Amniotic stem cell (primary cell): ENCODE measurements at regions not wholly inside any gene's neighbourhood (a gene's known extent, or its start where the extent isn't known, plus 50 kb on each side); places are given as distances from the start of the nearest gene placed in this dataset.

Experiments used
- DNase-seq: peaks from one replicate; lab custom pipeline; 2025; lab: John Stamatoyannopoulos, UW

GRCh38 chr7:18408868-18409267 is 86.7 kb upstream of the HDAC9 start:
- DNase-seq = no peak

DNA sequence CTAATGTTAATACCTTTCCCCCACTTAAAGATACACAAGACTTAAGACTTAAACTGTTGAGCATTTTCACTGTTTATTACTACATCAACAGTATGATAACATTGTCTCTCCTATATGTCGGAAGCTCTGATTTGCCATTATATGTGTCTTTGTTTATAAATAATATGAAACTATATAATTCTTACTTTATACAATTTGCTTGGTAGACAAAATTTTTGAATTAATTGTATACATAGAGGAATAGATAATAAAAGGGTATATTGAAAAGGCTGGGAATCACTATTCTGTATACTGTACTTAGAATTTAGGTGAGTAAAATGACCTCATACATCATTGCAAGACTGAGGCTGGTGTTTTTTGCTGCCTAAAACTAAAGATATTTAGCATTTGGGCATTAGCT is 82.1 kb upstream of the HDAC9 start:
- DNase-seq = no peak

DNA sequence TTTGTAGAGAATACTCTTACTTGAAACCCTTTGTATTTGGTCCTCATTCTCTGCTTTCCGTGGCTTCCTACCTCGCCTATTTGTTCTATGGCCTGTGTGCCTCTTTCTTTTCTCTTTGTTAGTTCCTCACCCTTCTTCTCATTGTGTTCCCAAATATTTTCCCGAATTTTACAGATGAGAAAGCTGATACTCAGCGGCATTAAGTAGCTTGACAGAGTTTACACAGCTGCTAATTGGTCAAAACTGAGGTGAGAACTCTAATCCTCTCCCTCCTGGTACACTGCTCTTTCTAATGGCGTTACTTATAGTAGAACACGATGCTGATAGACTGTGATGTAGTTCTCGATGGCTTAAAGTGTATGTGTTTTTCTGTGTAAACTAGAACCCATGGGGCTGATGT is 80.7 kb upstream of the HDAC9 start:
- DNase-seq = no peak

DNA sequence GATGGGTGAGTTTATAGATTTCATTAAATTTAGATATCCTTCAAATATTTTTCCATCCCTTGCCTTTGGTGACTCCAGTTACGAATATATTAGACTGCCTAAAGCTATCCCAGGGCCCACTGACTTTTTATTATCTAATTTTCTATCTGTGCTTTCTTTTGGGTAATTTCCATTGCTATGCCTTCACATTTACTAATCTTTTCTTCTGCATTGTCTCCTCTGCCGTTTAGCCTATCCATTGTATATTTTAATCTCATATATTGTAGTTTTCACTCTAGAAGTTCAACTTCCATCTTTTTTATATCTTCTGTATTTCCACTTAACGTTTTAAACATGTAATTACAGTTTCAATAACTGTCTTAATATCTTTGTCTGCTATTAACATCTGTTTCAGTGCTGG is 78.6 kb upstream of the HDAC9 start:
- DNase-seq = no peak

GRCh38 chr7:18419456-18419855 is 76.1 kb upstream of the HDAC9 start:
- DNase-seq = no peak

DNA sequence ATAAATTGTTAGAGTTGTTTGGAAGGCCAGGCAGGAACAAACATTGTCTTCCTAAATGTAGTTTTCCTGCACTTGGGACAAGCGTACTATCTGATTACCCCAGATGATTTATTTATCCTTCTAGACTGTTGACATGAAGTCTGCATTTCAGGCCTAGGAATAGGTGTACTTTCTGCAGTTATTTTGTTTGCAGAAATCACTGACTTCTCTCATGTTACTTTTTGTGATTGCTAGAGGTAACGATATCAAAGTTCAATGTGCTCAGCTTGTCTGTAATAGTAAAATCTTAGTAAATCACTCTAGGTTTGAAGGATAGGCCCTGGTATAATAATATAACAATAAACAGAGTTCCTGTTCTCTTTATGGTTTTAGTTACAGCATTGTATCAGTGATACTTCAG is 75.4 kb upstream of the HDAC9 start:
- DNase-seq = no peak

DNA sequence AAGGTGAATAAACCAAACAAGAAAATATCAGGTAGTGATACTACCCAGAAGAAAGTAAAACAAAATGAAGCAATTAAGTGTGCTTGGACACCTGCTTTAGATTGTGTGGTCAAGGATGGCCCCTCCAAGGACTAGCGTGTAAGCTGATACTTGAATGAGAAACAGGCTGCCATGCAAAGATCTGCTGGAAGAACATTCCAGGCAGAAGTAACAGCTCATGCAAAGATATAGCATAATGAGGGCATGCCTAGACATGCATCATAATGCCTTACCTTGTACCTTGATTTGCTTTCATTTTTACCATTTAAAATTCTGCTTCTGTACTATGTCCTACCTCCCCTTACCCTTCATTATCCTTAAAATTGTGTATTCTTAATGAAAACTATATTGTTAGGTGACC is 74.8 kb upstream of the HDAC9 start:
- DNase-seq = no peak

GRCh38 chr7:18421297-18422002 is 74.1 kb upstream of the HDAC9 start:
- DNase-seq = no peak

GRCh38 chr7:18425227-18425626 is 70.3 kb upstream of the HDAC9 start:
- DNase-seq = no peak

DNA sequence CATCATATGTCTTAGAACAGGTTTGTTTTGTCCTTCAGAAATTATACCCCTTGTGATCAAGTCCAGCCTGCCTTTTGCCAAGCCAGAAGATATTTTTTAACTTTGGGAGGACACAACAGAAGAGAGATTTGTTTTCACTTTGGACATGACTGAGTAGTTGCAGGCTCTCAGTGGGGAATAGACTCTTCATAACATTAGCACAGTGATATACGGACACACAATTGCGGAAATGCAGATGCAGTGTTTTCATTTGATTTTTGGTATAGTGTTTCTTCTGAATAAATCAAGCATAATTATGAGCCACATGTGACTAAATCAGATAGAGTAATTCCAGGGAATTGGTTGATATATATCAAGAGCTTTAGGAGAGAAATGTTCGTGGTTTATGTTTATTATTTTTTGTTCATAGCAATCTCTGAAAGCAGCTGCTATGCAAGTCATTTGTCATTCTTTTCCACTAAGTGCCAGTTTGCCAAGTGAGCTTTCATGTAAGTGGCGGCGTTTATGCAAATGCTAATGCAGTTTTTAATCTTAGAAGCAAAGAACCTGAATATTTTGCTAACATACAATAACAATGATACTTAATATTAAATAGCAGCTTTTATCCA is 69.6 kb upstream of the HDAC9 start:
- DNase-seq = no peak

DNA sequence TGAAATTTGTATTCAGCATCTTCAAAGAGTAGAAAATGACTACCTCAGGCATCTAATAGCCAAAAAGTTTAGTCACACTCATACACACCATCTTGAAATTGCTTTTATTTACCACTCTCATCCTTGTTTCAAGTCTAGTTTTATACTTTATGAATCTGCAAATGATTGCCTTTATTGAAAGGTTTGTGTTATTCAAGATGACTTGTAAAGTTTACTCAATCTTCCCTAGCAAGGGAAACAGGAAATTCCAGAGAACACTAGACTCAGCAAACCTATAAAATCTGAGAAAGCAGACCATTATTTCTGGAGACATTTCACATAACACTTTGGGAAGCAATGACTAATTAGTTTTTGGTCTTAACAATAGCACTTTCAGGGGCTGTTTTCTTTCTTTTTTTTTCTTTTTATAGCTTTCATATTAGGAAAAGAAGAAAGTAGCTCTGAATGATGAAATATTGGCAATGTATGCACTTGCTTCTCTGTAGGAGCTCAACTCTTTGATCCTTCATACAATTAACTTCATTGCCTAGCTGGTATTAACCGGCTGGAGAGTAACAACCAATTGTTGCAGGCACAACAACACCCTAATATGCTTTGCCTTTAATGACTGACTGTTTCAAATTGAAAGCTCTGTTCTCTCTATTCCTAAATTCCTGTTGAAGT is 68.9 kb upstream of the HDAC9 start:
- DNase-seq = no peak

- DNase-seq = no peak
Measured at GRCh38 chr7:18429547-18429946, 66.0 kb upstream of the HDAC9 start.

DNA sequence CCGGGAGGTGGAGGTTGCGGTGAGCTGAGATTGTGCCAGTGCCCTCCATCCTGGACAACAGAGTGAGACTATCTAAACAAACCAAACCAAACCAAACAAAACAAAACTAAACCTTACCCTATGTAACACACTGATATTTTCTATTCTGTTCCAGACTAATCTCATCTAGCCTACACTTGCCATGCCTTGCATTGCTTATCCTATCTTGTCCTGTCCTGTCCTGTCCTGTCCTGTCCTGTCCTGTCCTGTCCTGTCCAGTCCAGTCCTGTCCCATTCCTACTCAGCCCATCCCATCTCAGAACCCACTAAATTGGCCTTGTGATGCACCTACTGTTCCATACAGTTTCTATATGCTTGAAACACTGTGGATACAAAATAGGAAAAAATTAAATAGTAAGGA is 64.7 kb upstream of the HDAC9 start:
- no peak for DNase-seq

GRCh38 chr7:18434171-18434570 is 61.4 kb upstream of the HDAC9 start:
- DNase-seq = no peak

DNA sequence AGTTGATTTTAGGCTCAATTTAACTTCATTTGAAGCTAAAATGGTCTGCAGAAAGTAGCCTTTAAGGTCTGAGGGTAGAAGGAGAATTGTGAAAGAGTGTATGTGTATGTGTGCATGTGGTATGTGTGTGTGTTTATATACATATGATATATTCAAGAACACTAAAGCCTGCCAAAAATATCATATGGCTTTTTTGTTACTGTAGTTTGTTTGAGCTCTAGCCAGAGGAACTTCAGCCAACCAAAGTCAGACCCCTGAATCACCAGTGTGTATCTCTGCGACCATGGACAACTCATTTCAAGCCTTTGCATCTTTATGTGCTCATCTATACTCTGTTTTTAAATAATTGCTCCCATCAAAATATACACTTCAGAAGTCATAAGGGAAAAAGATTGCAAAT is 58.4 kb upstream of the HDAC9 start:
- DNase-seq = no peak

DNA sequence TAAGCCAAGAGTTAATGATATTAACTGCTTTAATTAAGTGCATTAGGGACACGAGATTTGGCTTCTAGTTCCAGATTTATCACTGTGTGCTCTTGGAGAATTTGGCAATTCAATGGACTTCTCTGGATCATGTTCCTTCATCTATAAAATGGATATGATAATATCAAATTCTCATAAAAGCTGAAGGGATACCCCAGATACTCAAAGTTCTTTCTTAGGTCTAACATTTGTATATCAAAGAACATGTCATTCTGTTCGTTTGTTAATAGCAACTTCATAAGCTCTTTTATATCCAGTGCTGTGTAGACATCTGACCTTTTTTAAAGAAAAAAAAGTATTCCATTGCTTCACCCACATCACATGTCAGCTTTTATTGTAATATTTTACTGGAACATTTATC is 54.6 kb upstream of the HDAC9 start:
- no peak for DNase-seq

GRCh38 chr7:18444826-18445225 is 50.7 kb upstream of the HDAC9 start:
- no peak for DNase-seq

DNA sequence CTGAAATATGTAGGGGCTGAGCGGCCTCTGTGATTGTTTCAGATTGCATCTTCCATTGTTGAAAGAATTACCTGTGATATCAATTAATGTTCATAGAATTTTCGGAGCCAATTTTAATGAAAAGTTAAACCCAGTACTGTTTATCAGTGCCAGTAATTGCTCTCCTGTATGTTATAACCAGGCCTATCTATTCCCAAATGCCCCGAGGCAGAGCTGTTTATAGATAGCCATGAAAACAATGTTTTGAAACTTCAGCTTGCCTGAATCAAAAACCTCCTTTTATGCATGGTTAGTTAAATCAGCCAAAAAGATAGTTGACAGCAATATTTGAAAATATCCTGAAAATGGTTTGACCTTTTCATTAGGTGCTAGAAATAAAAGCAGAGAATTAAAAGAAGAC is 50.1 kb upstream of the HDAC9 start:
- no peak for DNase-seq
